Neural cell (in vitro differentiated cells): ENCODE measurements at regions not wholly inside any gene's neighbourhood (a gene's known extent, or its start where the extent isn't known, plus 50 kb on each side); places are given as distances from the start of the nearest gene placed in this dataset.

ENCODE experiments used
- H2AFZ ChIP-seq: fragments of 200-600, 300-800 bp; sonication (generic), shearing (Covaris generic); 2 replicates; pipeline ENCODE4 v1.6.0; 2014; ENCODE audit warnings: low read depth, mild to moderate bottlenecking, antibody characterized with exemption, low read length, moderate library complexity
- H3F3A ChIP-seq: fragments of 200-600 bp; shearing (Covaris generic); 2 replicates; pipeline ENCODE4 v1.6.1; 2016; ENCODE audit warnings: mild to moderate bottlenecking, moderate library complexity, mixed read lengths, antibody characterized with exemption, low read length; ENCODE audit not compliant: insufficient read depth, poor library complexity, severe bottlenecking
- H3K27ac ChIP-seq: fragments of 200-600, 300-800 bp; sonication (generic), shearing (Covaris generic); 2 replicates; pipeline ENCODE4 v1.5.1; 2014; ENCODE audit warnings: mild to moderate bottlenecking, low read length, moderate library complexity
- H3K27me3 ChIP-seq: fragments of 300-800, 200-600 bp; sonication (generic), shearing (Covaris generic); 2 replicates; pipeline ENCODE4 v1.6.0; 2014; ENCODE audit warnings: mild to moderate bottlenecking, low read depth, low read length, moderate library complexity; ENCODE audit not compliant: insufficient read depth
- H3K36me3 ChIP-seq: fragments of 300-800, 200-600 bp; sonication (generic), shearing (Covaris generic); 2 replicates; pipeline ENCODE4 v1.5.1; 2014; ENCODE audit warnings: mild to moderate bottlenecking, antibody characterized with exemption, low read length, moderate library complexity; ENCODE audit not compliant: insufficient read depth
- H3K4me2 ChIP-seq: fragments of 300-800, 200-600 bp; sonication (generic), shearing (Covaris generic); 2 replicates; pipeline ENCODE4 v1.6.0; 2014; ENCODE audit warnings: mild to moderate bottlenecking, low read length
- H3K4me3 ChIP-seq: fragments of 300-800, 200-600 bp; sonication (generic), shearing (Covaris generic); 2 replicates; pipeline ENCODE4 v1.5.1; 2014; ENCODE audit warnings: mild to moderate bottlenecking, low read length, moderate library complexity
- H3K79me2 ChIP-seq: fragments of 200-600 bp; shearing (Covaris generic); replicated peaks from 2 replicates; pipeline ENCODE4 v1.6.0; 2014; ENCODE audit warnings: mild to moderate bottlenecking, low read length, moderate library complexity; ENCODE audit not compliant: insufficient read depth
- H3K9ac ChIP-seq: fragments of 300-800, 200-600 bp; sonication (generic), shearing (Covaris generic); 2 replicates; pipeline ENCODE4 v1.6.1; 2016; ENCODE audit warnings: mild to moderate bottlenecking, low read length, mixed read lengths
- H3K9me2 ChIP-seq: fragments of 200-600 bp; shearing (Covaris generic); 2 replicates; pipeline ENCODE4 v1.6.1; 2016; ENCODE audit warnings: mild to moderate bottlenecking, low read length, mixed read lengths; ENCODE audit not compliant: insufficient read depth
- H3K9me3 ChIP-seq: fragments of 200-600, 300-800 bp; sonication (generic), shearing (Covaris generic); 2 replicates; pipeline ENCODE4 v1.6.1; 2016; ENCODE audit warnings: mild to moderate bottlenecking, mixed run types, low read length, moderate library complexity, mixed read lengths
- H4K20me1 ChIP-seq: fragments of 200-600 bp; shearing (Covaris generic); 2 replicates; pipeline ENCODE4 v1.6.1; 2016; ENCODE audit warnings: mild to moderate bottlenecking, mixed run types; ENCODE audit not compliant: insufficient read depth
- CTCF ChIP-seq: fragments of 450-650 bp; IDR thresholded peaks from 2 replicates; pipeline ENCODE4 v1.5.1; 2014; ENCODE audit warnings: antibody characterized with exemption, mild to moderate bottlenecking, moderate library complexity; ENCODE audit not compliant: poor library complexity, severe bottlenecking
- EP300 ChIP-seq: fragments of 450-650 bp; conservative IDR thresholded peaks from 2 replicates; pipeline ENCODE4 v1.6.1; 2014; ENCODE audit warnings: antibody characterized with exemption, mild to moderate bottlenecking, moderate library complexity; ENCODE audit not compliant: poor library complexity, severe bottlenecking
- EZH2 ChIP-seq: fragments of 200-600, 300-800 bp; shearing (Covaris generic), sonication (generic); IDR thresholded peaks from 2 replicates; pipeline ENCODE4 v1.6.1; 2014; ENCODE audit warnings: antibody characterized with exemption, low read length, borderline replicate concordance, mild to moderate bottlenecking; ENCODE audit not compliant: insufficient read depth, poor library complexity, severe bottlenecking
- MXI1 ChIP-seq: fragments of 450-650 bp; conservative IDR thresholded peaks from 2 replicates; pipeline ENCODE4 v1.6.1; 2014; ENCODE audit warnings: antibody characterized with exemption, mild to moderate bottlenecking; ENCODE audit not compliant: poor library complexity, severe bottlenecking
- POLR2AphosphoS5 ChIP-seq: IDR thresholded peaks from 2 replicates; pipeline ENCODE4 v1.6.1; 2012
- RAD21 ChIP-seq: fragments of 450-650 bp; conservative IDR thresholded peaks from 2 replicates; pipeline ENCODE4 v1.6.1; 2014; ENCODE audit warnings: antibody characterized with exemption, mild to moderate bottlenecking, moderate library complexity
- REST ChIP-seq: IDR thresholded peaks from 2 replicates; pipeline ENCODE4 v1.6.1; 2012; ENCODE audit warnings: borderline replicate concordance
- SMC3 ChIP-seq: fragments of 450-650 bp; conservative IDR thresholded peaks from 2 replicates; pipeline ENCODE4 v1.6.1; 2014; ENCODE audit warnings: antibody characterized with exemption, mild to moderate bottlenecking, moderate library complexity; ENCODE audit not compliant: poor library complexity
- TAF1 ChIP-seq: IDR thresholded peaks from 2 replicates; pipeline ENCODE4 v1.6.1; 2012; ENCODE audit warnings: low read depth

GRCh38 chr16:86672179-86672863 lies 94.0 kb downstream of the FOXL1 start:
- Histone ChIP-seq H3K9me3 (no peaks in the 10 kb centered on the region), H3K4me3 (no peak overlapping the region), H3K79me2 (no peaks in the 10 kb centered on the region), H4K20me1 (no peaks in the 10 kb centered on the region), H3K27me3 (no peaks in the 10 kb centered on the region), H3F3A (no peaks in the 10 kb centered on the region), H3K4me2 (no peak overlapping the region), H3K27ac (no peak overlapping the region), H3K9me2 (no peaks in the 10 kb centered on the region), H3K9ac (no peak overlapping the region), H2AFZ (no peak overlapping the region), H3K36me3 (no peaks in the 10 kb centered on the region)
- no peak for TF ChIP-seq EP300

GRCh38 chr16:86673090-86673955 lies 95.0 kb downstream of the FOXL1 start:
- Histone ChIP-seq H3K9ac (no peak overlapping the region), H3K9me3 (no peaks in the 10 kb centered on the region), H3F3A (no peaks in the 10 kb centered on the region), H3K27me3 (no peaks in the 10 kb centered on the region), H3K9me2 (no peaks in the 10 kb centered on the region), H4K20me1 (no peaks in the 10 kb centered on the region), H3K4me2 (no peak overlapping the region), H3K4me3 (no peak overlapping the region), H3K79me2 (no peaks in the 10 kb centered on the region), H3K36me3 (no peaks in the 10 kb centered on the region), H3K27ac (no peak overlapping the region), H2AFZ (no peak overlapping the region)
- no peak for TF ChIP-seq EZH2
- TF ChIP-seq CTCF: no peak
- TF ChIP-seq EP300: no peak
- no peak for TF ChIP-seq REST
- TF ChIP-seq RAD21: no peak
- TF ChIP-seq TAF1: no peak
- no peak for TF ChIP-seq POLR2AphosphoS5
- TF ChIP-seq SMC3: no peak
- TF ChIP-seq MXI1: no peak
